Thyroid gland (tissue), 4 donors: ENCODE measurements at regions not wholly inside any gene's neighbourhood (a gene's known extent, or its start where the extent isn't known, plus 50 kb on each side); places are given as distances from the start of the nearest gene placed in this dataset.
A peak's percentile ranks its signal among the peaks of the same experiment; 100 is the strongest.

Experiments
- DNase-seq, 2 donors: peaks; one replicate each; pipeline ENCODE4 v3.0.0-alpha.2; 2019
- H3K27ac ChIP-seq, 3 donors: fragments of 200-600 bp; sonication (generic); 1 replicate in 2 of 3; 2 replicates in 1 of 3; pipeline ENCODE4 v1.5.1; 2016 to 2019; ENCODE audit warnings: mild to moderate bottlenecking in 1 of 3, moderate library complexity in 1 of 3
- H3K27me3 ChIP-seq: fragments of 200-600 bp; sonication (generic); one replicate; pipeline ENCODE4 v1.5.1; 2019
- H3K36me3 ChIP-seq, 2 donors: fragments of 200-600 bp; sonication (generic); one replicate each; pipeline ENCODE4 v1.5.1; 2016 to 2019
- H3K4me1 ChIP-seq, 2 donors: fragments of 200-600 bp; sonication (generic); one replicate each; pipeline ENCODE4 v1.5.1; 2017 to 2019
- H3K4me3 ChIP-seq, 3 donors: fragments of 200-600 bp; sonication (generic); replicated peaks in 1 of 3; 1 replicate in 2 of 3; 2 replicates in 1 of 3; pipeline ENCODE4 v1.5.1; 2016; ENCODE audit warnings: mild to moderate bottlenecking in 1 of 3
- H3K9me3 ChIP-seq: fragments of 200-600 bp; sonication (generic); one replicate; pipeline ENCODE4 v1.5.1; 2017
- POLR2A ChIP-seq, 2 donors: fragments of 450-650 bp; IDR thresholded peaks; one replicate each; pipeline ENCODE4 v1.6.1; 2017; ENCODE audit warnings: antibody characterized with exemption in 2 of 2, mild to moderate bottlenecking in 2 of 2, moderate library complexity in 1 of 2
- WGBS, 2 donors: methylation state at CpG; one replicate each; pipeline ENCODE4 v1.1.5; 2017; 5-methylcytosine and 5-hydroxymethylcytosine counted together
- intact Hi-C: fragments of 100-400 bp; cut with DNase I; formaldehyde crosslinking; loops from one replicate; pipeline ENCODE4 v1.15.1; 2023
- TF ChIP-seq, protein P1 (sequence below), 6 experiments: fragments of 200-600 bp in 3 of 6; fragments of 450-650 bp in 3 of 6; sonication (generic) in 3 of 6; IDR thresholded peaks; one replicate each; pipeline ENCODE4 v1.5.1; 2016 to 2019; ENCODE audit warnings: antibody characterized with exemption in 6 of 6, mild to moderate bottlenecking in 2 of 6, inconsistent platforms in 1 of 6, moderate library complexity in 1 of 6

GRCh38 chr11:116224889-116225200, 547.9 kb downstream of the BUD13 start:
- intact Hi-C loops = no loop called here
- Histone ChIP-seq H3K9me3 (no peaks in the 10 kb centered on the region), H3K4me1 (no peaks in the 10 kb centered on the region), H3K27me3 (no peaks in the 10 kb centered on the region), H3K36me3 (no peaks in the 10 kb centered on the region), H3K27ac (no peak overlapping the region), H3K4me3 (no peak overlapping the region)
- no peak for TF ChIP-seq POLR2A (IDR thresholded peaks at IDR 0.05)
- DNase-seq = no peak
- 63 to 67% methylated on average over 5 of the region's 5 CpGs for WGBS, 2 donors

GRCh38 chr11:116224154-116224888, 548.5 kb downstream of the BUD13 start:
- no peaks in the 10 kb centered on the region for H3K36me3 ChIP-seq
- WGBS, 2 donors = 39 to 50% methylated on average over 9 to 10 of the region's 10 CpGs
- H3K9me3 ChIP-seq = no peaks in the 10 kb centered on the region
- no peak for TF ChIP-seq POLR2A (IDR thresholded peaks at IDR 0.05)
- TF ChIP-seq, protein P1, sequence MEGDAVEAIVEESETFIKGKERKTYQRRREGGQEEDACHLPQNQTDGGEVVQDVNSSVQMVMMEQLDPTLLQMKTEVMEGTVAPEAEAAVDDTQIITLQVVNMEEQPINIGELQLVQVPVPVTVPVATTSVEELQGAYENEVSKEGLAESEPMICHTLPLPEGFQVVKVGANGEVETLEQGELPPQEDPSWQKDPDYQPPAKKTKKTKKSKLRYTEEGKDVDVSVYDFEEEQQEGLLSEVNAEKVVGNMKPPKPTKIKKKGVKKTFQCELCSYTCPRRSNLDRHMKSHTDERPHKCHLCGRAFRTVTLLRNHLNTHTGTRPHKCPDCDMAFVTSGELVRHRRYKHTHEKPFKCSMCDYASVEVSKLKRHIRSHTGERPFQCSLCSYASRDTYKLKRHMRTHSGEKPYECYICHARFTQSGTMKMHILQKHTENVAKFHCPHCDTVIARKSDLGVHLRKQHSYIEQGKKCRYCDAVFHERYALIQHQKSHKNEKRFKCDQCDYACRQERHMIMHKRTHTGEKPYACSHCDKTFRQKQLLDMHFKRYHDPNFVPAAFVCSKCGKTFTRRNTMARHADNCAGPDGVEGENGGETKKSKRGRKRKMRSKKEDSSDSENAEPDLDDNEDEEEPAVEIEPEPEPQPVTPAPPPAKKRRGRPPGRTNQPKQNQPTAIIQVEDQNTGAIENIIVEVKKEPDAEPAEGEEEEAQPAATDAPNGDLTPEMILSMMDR (IDR thresholded peaks at IDR 0.05) = peak; percentile 26 to 78 (median 51)
- DNase-seq = peak; percentile 49 to 58
- H3K4me3 ChIP-seq = no peak overlapping the region
- H3K4me1 ChIP-seq = no peaks in the 10 kb centered on the region
- H3K27ac ChIP-seq = no peak overlapping the region
- intact Hi-C loops = no loop called here
- no peaks in the 10 kb centered on the region for H3K27me3 ChIP-seq

- Histone ChIP-seq H3K27ac (no peak overlapping the region), H3K36me3 (no peaks in the 10 kb centered on the region), H3K9me3 (no peaks in the 10 kb centered on the region), H3K4me3 (no peak overlapping the region), H3K4me1 (no peaks in the 10 kb centered on the region), H3K27me3 (no peaks in the 10 kb centered on the region)
- intact Hi-C loops = no loop called here
- DNase-seq = no peak
- WGBS, 2 donors = 82 to 93% methylated on average over 2 of the region's 2 CpGs
- TF ChIP-seq, protein P1 (IDR thresholded peaks at IDR 0.05) = no peak
- TF ChIP-seq POLR2A (IDR thresholded peaks at IDR 0.05) = no peak
Measured at GRCh38 chr11:116221351-116221750, 551.4 kb downstream of the BUD13 start.

- Histone ChIP-seq H3K9me3 (no peaks in the 10 kb centered on the region), H3K27ac (no peak overlapping the region), H3K4me3 (no peak overlapping the region), H3K27me3 (no peaks in the 10 kb centered on the region), H3K4me1 (no peaks in the 10 kb centered on the region), H3K36me3 (no peaks in the 10 kb centered on the region)
- WGBS, 2 donors = 22 to 25% methylated on average over 5 of the region's 5 CpGs
- TF ChIP-seq POLR2A (IDR thresholded peaks at IDR 0.05) = no peak
- TF ChIP-seq, protein P1 (IDR thresholded peaks at IDR 0.05) = no peak
- intact Hi-C loops = no loop called here
- DNase-seq = peak; percentile 30 to 34
Measured at GRCh38 chr11:116219171-116219635, 553.6 kb downstream of the BUD13 start.

DNA sequence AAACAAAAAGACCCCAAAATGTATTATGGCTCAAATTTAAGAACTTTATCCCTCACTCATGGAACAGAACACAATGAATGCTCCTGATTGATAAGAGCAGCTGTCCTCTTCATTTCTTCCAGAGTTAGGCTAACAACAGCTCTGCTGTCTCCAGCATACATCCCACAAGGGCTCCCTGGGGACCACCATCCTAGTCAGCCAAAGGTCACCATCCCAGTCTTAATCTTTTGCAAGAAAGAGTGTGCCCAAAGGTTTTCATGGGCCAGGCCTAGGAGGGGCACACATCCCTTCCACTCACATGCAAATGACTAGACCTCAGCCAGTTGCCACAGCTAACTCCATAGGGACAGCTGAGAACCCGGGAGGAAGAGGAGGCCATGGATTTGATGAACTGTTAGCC, 555.3 kb downstream of the BUD13 start:
- H3K9me3 ChIP-seq = no peaks in the 10 kb centered on the region
- no peaks in the 10 kb centered on the region for H3K36me3 ChIP-seq
- intact Hi-C loops = no loop called here
- no peak overlapping the region for H3K4me3 ChIP-seq
- H3K4me1 ChIP-seq = no peaks in the 10 kb centered on the region
- WGBS, 2 donors = 75 to 100% methylated on average over 1 of the region's 1 CpG
- H3K27me3 ChIP-seq = no peaks in the 10 kb centered on the region
- H3K27ac ChIP-seq = no peak overlapping the region
- no peak for DNase-seq
- TF ChIP-seq, protein P1 (IDR thresholded peaks at IDR 0.05) = no peak
- no peak for TF ChIP-seq POLR2A (IDR thresholded peaks at IDR 0.05)
